ENCODE measurements at regions not wholly inside any gene's neighbourhood (a gene's known extent, or its start where the extent isn't known, plus 50 kb on each side); places are given as distances from the start of the nearest gene placed in this dataset.

DNA sequence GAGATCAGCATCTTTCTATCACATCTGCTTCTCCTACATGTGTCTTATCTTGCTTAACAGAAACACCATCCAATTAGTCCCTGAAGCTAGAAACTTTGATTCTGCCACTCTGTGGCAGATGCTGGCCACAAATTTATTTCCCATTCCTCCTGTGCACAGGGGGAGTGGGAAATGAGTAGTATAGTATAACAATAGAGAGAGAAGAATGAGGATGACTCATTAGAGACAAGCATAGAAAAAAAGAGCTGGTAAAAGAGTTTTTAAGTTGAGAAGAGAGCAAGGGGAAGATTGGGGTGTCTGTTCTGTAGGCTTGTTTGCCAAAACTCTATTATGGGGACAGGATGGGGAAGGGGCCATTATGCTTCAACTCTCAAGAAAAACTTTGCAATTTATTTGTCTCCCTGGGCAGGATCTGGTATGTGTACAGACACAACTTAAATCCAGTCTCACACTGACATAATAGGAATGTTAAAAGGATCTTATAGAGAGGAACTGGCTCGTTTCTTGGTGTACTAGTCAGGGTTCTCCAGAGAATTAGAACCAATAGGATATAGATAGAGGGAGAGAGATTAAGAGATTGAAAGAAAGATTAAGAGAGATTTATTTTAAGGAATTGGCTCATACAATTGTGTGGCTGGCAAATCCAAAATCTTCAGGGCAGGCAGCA is 142.6 kb upstream of the CPSF6 start:
- no peak for DNase-seq (ENCODE audit: low spot score)

DNA sequence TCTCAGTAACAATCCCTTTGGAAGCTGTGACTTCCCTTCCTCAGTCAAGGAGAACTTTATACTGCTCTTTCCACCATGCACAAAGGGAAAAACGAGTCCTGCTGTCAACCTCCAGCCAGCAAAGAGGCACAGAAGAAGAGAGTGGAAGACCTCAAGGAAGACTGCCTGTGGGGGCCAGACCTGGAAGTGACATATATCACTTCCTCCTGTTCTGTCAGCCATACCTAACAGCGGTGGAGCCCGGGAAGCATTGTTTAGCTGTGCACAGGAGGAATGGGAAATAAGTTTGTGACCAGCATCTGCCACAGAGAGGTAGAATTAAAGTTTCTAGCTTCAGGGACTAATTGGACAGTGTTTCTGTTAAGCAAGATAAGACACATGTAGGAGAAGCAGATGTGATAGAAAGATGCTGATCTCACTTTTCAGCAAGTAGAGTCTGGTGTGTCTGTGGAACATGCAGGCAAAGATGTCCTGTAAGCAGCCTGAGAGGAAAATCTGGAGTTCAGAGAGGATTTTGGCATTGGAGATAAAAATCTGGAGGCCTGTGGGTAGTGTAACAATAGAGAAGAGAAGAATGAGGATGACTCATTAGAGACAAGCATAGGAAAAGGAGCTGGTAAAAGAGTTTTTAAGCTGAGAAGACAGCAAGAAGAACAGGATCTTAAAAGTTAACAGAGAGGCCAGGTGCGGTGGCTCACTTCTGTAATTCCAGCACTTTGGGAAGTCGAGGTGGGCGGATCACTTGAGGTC is 141.6 kb upstream of the CPSF6 start:
- peak; percentile 7 for DNase-seq (ENCODE audit: low spot score)

DNA sequence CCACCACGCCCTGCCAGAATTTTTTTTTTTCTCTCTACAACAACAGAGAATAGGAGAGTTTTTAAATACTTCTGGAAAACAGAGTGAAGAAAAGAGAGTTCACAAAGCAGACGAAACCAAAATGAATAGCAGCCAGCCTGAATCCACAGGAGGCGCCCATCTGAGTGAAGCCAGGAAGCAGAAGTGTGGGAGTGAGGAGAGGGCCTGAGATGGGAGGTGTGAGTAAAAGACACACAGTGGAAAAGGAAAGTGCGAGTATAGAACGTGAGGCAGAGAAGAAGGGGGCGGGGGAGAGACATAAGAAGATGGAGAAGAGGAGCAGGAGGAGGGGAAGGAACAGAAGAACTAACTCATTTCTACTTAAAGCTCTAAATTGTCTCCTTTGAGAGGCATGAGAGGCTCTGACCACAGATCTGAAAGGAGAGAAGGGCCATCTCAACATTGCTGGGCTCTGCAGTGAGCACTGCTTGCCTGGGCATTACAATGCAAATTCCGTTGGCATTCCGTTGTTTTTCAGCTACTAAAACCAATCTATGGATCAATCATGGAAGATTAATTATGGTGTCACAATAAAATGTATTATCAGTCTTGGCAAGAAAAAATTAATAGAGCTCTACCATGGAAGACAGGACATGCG is 140.1 kb upstream of the CPSF6 start:
- DNase-seq (ENCODE audit: low spot score) = no peak

DNA sequence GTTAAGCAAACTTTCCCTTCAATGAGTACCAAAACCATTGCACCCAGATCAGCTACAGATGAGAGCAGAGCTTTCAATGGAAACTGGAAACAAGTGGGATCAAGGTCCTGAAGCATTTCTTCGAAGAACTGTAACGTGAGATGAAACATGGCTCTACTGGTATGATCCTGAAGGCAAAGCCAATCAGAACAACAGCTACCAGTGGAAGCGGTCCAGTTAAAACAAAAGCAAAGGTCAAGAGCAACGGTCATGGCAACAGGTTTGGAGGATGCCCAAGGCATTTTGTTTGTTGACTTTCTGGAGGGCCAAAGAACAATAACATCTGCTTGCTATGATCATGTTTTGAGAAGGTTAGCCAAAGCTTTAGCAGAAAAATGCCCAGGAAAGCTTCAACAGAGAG is 137.9 kb upstream of the CPSF6 start:
- DNase-seq (ENCODE audit: low spot score) = no peak

DNA sequence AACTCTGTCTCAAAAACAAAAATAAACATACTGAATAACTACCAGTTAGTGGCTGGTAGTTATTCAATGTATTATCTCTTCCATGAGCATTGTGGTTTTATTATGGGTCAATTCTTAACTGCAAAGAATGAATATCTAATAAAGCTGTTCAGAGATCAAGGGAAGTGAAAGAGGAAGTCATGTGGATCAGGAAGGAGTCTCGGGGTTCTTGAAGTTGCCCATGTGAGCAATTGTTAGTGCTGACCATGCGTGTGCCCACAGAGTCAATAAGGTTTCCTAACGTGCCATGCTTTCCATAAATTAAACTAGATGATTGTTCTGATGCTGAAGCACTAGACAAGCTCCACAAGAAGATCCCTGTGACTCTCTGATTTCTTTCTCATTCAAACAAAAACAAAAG is 136.5 kb upstream of the CPSF6 start:
- DNase-seq (ENCODE audit: low spot score) = peak; percentile 37

DNA sequence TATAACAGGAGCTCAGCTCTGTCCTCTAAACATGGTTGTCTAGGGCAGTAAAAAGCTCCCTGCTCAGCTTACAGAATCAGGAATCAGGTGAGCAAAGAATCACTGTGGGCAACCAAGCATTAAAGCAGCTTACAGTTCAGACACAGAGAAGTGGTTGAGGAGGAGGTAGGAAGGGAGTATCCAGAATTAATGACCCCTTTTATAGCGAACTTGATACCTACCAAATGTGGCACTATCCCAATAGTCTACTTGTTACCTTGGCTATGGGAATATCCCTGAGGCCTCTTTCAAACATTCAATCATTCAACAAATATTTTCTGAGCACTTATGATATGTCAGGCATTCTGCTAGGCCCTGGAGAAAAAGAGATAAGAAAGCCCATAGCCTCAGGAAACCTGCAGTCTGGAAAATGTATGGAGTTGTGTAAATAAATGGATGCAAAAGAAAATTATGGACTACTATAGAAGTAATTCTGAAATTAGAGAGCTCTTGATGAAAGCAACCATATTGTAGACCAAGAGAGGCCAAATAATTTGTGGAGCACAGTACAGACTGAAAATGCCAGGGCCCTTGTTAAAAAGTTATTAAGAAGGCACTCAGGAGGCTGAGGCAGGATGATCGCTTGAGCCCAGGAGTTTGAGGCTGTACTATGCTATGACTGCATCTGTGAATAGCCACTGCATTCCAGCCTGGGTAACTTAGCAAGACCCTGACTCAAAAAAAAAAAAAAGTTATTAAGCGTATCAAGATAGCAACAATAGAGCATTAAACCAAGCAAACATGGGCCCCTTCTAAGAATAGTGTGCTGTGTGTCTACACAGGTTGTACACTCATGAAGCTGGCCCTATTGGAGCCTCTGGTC is 134.0 kb upstream of the CPSF6 start:
- DNase-seq (ENCODE audit: low spot score) = no peak

DNA sequence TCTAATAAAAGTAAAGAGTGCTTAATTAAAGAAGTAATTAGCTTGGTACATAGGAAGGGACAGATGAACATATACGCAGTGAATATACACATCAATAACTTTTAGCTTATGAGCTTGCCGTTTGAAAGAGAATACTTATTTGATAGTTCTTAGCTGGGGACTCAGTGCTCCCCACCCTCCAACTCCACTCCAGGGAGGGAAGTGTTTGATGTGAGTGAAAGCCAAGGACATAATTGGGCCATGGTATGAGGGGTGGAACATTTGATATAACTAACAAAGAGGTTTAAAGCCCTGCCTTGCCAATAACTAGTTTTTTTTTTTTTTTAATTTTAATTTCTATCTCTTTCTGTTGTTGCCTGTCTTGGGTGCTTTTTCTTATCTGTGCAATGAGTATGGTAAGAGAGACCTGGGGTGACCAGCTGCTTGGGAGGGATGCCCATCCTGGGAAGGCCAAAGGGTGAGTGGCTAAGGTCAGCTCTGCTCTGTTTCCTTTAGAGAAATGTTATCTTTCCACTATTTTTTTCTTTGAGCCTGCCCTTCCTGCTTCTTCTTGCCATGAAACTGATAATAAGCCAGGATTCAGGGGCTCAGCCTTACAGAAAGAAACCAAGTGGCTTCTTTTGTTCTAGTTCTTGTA is 132.8 kb upstream of the CPSF6 start:
- no peak for DNase-seq (ENCODE audit: low spot score)

DNA sequence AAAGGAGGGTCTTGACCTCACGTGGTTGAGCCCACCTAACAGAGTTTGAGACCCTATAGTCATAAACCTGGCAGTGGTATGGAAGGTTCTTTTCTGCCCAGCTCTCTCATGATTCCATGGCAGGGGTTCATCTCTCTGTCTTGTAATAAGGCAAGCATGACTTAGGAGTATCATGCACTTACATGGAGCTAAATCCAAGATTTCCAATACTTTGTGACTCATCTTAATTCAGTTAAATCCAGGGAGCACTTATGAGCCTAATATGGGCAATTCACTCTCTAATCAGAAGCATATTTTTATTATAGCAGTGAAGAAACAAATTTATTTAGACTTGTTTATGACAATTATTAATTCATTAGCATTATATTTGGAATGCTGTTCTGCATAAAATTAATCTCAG is 131.8 kb upstream of the CPSF6 start:
- no peak for DNase-seq (ENCODE audit: low spot score)

DNA sequence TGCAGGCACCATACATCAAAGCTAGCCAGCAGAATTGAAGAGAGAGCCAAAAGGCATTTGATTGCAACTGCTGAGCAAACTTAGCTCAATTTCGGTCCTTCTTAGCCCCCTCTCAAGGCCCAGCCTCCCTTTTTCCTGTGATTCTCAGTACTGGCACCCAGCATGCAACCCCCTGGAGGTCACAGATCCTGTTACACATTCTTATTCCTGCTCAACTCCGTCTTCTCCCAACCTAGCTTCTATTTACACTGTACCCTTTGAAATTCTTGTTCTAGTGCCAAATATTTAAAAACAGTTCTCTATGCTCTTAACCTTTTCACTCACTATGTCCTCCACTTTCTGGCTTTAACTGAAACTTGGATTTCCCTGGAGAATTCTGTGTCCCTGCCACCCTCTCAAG is 131.3 kb upstream of the CPSF6 start:
- no peak for DNase-seq (ENCODE audit: low spot score)

DNA sequence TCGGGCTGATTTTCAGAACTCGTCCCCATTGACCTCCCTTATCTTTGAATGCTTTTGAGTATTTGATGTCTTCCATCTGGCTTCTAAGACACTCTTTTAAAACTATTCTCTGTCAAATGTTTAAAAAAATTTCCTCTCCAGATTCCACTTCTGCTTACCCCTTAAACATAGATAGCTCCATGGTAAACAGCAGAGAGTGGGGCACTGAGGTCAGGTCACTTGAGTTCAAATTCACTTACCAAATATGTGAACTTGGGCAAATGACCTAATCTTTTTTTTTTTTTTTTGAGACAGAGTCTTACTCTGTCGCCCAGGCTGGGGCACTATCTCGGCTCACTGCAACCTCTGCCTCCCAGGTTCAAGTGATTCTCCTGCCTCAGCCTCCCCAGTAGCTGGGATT is 126.8 kb upstream of the CPSF6 start:
- no peak for DNase-seq (ENCODE audit: low spot score)

DNA sequence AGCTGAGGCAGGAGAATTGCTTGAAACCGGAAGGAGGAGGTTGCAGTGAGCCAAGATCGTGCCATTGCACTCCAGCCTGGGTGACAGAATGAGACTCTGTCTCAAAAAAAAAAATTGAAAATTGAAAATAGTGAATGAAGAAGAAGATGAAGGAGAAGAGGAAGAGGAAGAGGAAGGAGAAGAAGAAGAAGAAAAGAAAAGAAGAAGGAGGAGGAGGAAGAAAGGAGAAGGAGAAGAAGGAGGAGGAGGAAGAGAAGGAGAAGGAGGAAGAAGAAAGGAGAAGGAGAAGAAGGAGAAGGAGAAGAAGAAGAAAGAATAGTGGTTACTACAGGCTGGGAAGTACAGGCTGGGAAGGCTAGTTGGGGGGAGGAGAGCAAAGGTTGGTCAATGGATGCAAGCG is 124.3 kb upstream of the CPSF6 start:
- no peak for DNase-seq (ENCODE audit: low spot score)

DNA sequence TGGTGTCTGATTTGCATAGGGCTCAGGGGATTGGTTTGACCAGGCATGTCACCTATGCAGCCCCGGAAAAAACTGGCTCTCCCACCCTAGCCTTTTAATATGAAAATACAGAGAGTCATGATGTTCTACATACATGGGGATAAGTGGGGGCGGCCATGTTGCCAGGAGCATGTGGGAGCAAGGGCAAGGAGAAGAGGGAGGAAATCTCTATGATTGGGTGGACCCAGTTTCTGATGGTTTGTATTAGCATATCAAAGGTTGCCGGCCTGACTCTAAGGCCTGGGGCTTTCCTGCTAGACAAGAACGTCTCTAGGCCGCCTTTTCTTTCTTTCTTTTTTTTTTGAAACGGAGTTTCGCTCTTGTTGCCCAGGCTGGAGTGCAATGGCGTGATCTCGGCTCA is 123.4 kb upstream of the CPSF6 start:
- no peak for DNase-seq (ENCODE audit: low spot score)

DNA sequence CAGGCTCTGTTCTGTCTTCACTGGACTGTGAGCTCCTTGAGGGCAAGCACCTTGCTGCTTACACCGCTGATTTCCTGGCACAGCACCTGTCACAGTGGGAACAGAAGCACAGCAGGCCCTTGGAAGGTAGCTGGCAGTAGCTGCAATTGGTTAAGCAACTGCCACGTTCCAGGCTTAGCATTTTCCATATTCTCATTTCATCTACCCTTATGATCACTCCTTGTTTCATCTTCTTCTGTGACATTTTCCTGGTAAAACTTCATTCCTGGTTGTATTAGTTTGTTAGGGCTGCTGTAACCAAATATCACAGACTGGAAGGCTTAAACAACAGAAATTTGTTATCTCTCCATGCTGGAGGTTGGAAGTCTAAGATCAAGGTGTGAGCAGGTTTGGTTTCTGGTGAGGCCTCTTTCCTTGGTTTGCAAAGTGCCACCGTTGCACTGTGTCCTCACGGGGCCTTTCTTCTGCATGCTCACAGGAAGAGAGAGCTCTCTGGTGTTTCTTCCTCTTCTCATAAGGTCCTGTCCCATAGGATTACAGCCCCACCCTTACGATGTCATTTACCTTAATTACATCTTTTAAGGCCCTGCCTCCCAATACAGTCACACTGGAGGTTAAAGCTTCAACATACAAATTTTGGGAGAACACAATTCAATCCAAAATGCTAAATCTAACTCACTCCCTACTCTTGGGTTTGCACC is 121.7 kb upstream of the CPSF6 start:
- no peak for DNase-seq (ENCODE audit: low spot score)

DNA sequence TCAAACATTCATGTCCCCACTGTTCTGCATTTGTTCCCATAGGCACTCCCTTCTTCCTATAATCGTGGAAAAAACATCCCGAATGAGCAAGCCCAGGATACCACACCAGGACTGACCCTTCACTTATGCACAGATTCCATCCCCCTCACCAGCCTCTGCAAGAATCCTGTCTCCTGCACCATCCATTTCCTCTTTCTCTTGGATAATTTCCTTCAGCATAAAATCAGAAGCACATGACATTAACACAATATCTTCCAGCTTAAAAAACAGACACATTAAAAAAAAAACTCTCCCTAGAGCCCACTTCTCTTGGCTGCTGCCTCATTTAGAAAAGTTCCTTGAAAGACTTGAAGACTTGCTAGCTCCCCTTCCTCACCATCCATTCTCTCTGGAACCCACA is 120.9 kb upstream of the CPSF6 start:
- no peak for DNase-seq (ENCODE audit: low spot score)

DNA sequence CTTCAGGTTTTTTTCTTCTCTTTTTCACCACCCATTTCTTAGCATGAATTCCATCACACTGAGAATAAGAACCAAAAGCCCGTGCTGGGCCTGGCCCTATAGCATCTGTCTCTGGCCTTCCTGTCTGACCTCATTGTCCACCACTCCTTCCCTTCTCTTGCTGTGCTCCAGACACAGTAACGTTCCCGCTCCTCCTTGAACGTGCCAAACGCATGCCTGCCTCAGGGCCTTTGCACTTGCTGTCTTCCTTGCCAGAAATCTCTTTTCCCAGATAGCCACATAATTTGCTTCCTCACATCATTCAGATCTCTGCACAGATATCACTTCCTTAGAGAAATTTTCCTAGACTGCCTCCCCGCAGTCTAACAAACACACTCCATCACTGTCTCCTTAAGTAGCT is 119.6 kb upstream of the CPSF6 start:
- no peak for DNase-seq (ENCODE audit: low spot score)

DNA sequence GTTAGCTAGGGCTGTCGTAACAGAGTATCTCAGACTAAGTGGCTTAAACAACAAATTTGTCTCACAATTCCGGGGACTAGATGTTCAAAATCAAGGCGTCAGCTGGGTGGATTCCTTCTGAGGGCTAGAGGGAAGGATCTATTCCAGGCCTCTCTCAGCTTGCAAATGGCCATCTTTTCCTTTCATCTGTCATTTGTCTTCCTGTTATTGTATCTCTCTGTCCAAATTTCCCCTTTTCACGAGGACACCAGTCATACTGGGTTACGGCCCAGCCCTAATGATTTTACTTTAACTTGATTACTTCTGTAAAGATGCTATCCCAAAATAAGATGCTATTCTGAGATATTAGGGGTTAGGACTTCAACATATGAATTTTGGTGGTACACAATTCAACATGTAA is 119.0 kb upstream of the CPSF6 start:
- DNase-seq (ENCODE audit: low spot score) = no peak

DNA sequence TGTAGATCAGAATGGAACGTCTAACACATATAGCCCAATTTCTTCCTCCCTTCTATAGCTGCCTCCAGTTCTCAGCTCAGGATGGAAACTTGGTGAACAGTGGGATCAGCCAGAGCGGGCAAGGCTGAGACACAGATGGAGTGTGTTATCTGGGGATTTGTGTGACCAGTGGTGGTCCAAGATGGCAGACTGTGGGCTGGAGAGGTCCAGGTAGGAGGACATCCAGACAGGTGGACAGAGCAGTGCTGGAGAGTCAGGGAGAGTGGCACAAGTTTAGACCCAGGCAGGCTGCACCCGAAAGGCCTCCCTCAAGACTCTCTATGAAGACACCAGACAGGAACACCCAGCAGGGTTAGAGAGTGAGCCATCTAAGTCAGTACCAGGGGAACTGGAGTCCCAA is 116.1 kb upstream of the CPSF6 start:
- no peak for DNase-seq (ENCODE audit: low spot score)

DNA sequence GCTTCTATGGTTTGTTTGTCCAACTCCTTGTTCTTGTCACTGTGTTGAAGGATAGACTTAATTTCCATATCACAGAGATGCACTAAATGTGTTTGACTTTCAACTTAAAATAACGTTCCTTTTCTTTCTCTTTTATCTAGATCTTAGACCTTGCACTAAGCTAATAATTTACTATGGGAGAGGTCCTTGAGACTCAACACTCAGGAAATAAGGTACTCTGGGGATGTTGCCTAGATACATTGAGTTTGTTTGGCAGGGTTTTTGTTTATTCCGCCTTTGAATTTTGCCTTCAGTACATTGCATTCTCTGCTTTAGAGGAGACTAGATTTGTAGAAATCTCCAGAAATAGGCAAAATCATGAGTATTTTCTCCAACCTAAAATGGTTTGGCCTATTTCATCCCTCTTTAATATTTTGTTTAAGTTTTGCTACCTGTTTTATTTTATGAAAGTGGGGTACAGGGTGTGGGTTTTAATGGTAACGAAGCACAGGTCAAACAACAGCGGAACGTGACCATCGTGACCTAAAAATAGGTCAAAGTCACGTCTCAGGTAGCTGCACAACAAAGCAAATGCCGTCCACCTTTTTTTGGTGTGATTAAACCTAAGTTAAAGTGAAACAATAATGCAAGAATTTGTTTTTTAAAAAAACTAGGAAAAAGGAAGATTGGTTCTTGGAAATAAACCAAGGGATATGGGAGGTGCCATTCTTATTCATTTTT is 115.3 kb upstream of the CPSF6 start:
- no peak for DNase-seq (ENCODE audit: low spot score)

DNA sequence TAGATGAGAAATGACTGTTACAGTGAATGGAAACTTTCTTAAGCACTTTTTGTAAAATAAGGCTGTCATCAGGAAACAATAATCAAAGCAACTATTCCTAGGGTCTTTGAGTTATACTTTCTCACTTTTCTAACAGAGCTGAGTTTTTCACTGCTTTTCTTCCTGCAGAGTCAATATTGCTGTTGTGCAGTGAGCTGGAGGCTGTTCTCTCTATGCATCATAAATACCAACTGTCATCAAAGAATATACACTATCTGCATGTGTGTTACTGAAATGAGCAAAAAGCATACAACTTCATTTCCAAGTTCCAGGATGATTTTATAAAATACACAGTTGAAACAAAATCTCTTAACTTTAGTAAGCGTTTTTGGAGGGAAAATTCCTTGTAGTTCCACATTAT is 110.4 kb upstream of the CPSF6 start:
- no peak for DNase-seq (ENCODE audit: low spot score)

DNA sequence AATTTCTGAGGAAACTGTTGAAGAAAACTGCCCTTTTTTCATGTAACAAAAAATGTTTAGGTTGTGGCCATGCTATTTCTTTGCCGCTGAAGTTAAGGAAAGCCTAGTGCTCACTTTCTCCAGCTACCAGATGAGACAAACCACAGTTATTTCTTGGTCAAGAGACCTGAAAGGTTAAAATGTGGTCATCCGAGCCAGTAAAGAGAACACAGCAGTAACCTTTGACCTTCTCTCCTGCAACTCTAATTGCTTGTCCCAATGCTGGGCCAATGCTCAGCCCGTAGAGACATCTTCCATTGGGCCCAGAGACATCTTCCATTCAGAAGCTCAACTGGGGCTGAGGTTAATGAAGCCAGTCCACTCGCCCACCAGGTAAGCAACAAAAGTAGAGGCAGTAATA is 109.8 kb upstream of the CPSF6 start:
- DNase-seq (ENCODE audit: low spot score) = no peak

DNA sequence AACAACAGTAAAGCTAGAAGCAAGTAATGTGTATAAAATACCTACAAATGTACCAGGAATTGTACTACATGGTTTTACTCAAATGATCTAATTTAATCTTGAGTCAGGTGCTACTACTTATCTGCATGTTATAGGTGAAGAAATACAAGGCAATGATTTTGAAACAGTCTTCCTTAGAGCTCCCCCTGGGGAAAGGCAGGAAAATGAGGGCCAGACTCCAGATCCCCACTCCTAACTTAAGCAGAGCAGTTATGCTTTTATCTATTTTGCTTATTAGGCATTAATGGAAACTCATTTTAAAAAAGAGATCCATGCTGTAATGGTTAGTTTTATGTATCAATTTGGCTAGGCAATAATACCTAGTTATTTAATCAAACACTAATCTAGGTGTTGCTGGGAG is 109.3 kb upstream of the CPSF6 start:
- DNase-seq (ENCODE audit: low spot score) = no peak

Measured in Ammon's horn (tissue), 1 donor.